Stimulated activated naive CD8-positive, alpha-beta T cell treated with anti-CD3 and anti-CD28 coated beads, Interleukin-15, Interleukin-2, amounts not matched to agents 100 ng/mL and 50 ng/mL, for 24 hours (primary cell): ENCODE measurements at regions not wholly inside any gene's neighbourhood (a gene's known extent, or its start where the extent isn't known, plus 50 kb on each side); places are given as distances from the start of the nearest gene placed in this dataset.

Experiments used
- H3K27ac Mint-ChIP-seq: one replicate; pipeline ENCODE4 v1.8.0; 2021; ENCODE audit warnings: mild to moderate bottlenecking, mixed read lengths
- H3K27me3 Mint-ChIP-seq: one replicate; pipeline ENCODE4 v1.8.0; 2021; ENCODE audit warnings: mixed read lengths
- H3K36me3 Mint-ChIP-seq: one replicate; pipeline ENCODE4 v1.8.0; 2021; ENCODE audit warnings: low read depth, mixed read lengths
- H3K4me1 Mint-ChIP-seq: one replicate; pipeline ENCODE4 v1.8.0; 2021; ENCODE audit warnings: low read depth, mixed read lengths
- H3K4me3 Mint-ChIP-seq: one replicate; pipeline ENCODE4 v1.8.0; 2021; ENCODE audit warnings: mild to moderate bottlenecking, mixed read lengths
- H3K9me3 Mint-ChIP-seq: one replicate; pipeline ENCODE4 v1.8.0; 2021; ENCODE audit warnings: mixed read lengths

DNA sequence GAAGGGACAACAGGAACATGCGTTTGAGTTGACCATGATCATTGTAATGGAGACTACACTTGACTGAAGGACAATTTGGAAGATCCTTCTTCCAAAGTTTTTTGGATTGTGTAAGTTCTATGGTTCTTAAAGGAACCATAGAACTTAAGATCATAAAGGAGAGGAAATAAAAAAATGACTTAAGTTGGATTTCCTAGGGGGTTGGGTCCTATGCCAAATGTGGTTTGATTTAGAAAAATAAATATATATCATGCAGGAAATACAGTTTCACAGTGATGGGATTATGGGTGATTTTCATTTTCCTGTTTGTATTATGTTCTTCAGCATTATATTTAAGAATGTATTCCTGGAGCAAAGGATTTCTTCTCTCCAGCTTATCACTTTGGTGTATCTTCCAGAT, 305.5 kb upstream of the DPH6 start:
- H3K9me3 Mint-ChIP-seq, result no peaks in the 10 kb centered on the region
- H3K27ac Mint-ChIP-seq, result no peak overlapping the region
- H3K4me1 Mint-ChIP-seq, result no peaks in the 10 kb centered on the region
- H3K4me3 Mint-ChIP-seq, result no peak overlapping the region
- H3K27me3 Mint-ChIP-seq, result no peaks in the 10 kb centered on the region
- H3K36me3 Mint-ChIP-seq, result no peaks in the 10 kb centered on the region

DNA sequence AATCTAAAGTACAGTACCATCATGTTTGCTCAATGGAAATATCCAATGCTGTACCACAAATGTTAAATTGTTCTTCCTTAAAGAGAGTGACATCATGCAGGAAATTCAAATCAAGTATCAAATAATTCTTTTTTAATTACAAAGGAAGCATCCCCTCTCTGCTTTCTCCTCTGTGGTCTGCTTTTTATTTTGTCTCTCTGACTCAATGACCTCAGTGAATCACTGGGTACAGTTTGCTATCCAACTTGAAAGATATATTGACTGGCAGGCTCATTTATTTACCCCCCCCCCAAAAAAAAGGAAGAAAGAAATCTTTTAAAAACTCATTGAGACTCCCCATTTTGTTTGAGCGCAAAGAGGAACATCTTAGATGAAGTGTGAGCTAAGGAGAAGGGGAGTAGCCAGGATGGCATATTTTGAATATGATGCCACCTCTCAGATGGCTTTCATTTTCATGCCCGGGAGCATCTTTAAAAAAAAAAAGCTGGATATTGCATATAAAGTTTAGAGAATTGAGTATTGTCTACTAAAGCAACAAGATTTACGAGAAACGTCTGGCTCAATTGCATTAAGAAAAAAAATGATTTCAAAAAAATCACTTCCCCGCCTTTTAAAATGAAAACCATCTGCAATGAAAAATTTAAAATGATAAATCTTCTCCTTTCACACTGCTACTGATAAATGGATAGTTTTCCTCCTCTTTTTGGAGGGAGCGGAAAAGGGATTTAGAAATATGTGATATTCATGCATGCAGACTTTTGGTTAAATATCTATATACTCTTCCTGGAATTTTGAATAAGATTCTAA, 307.1 kb upstream of the DPH6 start:
- H3K27me3 Mint-ChIP-seq, result no peaks in the 10 kb centered on the region
- H3K36me3 Mint-ChIP-seq, result no peaks in the 10 kb centered on the region
- no peaks in the 10 kb centered on the region for H3K4me1 Mint-ChIP-seq
- no peaks in the 10 kb centered on the region for H3K9me3 Mint-ChIP-seq
- no peak overlapping the region for H3K4me3 Mint-ChIP-seq
- H3K27ac Mint-ChIP-seq, result no peak overlapping the region

DNA sequence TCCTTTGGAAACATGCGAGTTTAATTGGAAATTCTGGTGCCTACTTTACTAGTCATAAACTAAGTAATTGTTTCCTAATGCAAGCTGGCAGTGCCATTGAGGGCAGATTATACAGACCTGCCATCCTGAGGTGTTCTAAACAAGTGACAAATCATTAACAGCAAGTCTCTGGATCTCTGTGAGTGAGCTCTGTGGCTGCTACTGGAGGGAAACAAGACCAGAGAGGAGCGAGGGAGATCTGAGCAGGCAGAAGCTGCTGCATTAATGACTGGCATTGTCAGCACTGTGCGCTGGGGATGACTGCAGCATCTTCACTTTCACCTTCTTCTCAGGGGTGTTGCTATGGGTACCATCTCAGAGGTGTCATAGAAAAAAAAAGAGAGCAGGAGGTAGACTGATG, 308.4 kb upstream of the DPH6 start:
- Mint-ChIP-seq H3K36me3 (no peaks in the 10 kb centered on the region), H3K27ac (no peak overlapping the region), H3K27me3 (no peaks in the 10 kb centered on the region), H3K9me3 (no peaks in the 10 kb centered on the region), H3K4me3 (no peak overlapping the region), H3K4me1 (no peaks in the 10 kb centered on the region)

GRCh38 chr15:35857567-35858226, 311.7 kb upstream of the DPH6 start:
- Mint-ChIP-seq H3K27ac (no peak overlapping the region), H3K4me3 (no peak overlapping the region), H3K36me3 (no peaks in the 10 kb centered on the region), H3K9me3 (no peaks in the 10 kb centered on the region), H3K4me1 (no peaks in the 10 kb centered on the region), H3K27me3 (peaks cover 5% of the 10 kb centered on the region)

- Mint-ChIP-seq H3K36me3 (no peaks in the 10 kb centered on the region), H3K9me3 (no peaks in the 10 kb centered on the region), H3K27ac (no peak overlapping the region), H3K27me3 (peaks cover 5% of the 10 kb centered on the region), H3K4me1 (no peaks in the 10 kb centered on the region), H3K4me3 (no peak overlapping the region)
Observed at GRCh38 chr15:35858707-35859106, 312.7 kb upstream of the DPH6 start.

DNA sequence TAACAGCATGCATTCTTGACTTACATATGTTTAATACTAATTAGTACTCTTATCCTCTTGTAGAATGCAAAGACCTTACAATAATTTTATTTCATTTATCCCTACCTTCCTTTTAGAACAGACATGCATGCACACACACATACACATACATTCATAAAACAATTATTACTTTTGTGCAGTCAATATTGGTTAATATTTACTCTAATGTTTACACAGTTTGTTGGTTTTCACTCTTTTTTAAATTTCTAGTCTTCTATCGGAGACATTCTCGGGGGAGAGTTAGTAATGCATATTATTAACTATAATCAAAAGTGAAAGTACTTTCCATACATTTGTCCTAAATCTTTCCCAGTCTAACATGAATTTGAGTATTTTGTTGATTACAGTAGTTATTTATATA, 317.7 kb upstream of the DPH6 start:
- Mint-ChIP-seq H3K27me3 (peaks cover 8% of the 10 kb centered on the region), H3K27ac (no peak overlapping the region), H3K4me3 (no peak overlapping the region), H3K4me1 (no peaks in the 10 kb centered on the region), H3K36me3 (no peaks in the 10 kb centered on the region), H3K9me3 (peaks cover 3% of the 10 kb centered on the region)

DNA sequence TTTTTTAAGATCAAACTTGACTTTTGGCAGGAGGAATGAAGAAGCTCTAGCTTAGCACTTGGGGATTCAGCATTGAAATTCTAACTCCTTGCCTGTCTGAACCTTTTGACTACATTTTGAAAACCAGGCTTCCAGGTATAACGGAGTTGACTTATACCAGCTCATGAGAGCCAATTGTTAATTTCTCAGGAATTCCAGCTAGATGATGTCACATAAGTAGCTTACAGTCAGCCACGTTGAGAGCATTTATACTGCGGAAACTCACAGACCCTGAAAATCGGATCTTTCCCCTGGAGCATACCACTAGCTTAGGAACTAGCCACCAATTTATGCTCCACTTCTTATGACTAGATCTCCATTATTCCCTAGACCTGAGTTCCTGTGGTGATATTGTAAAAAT, 321.4 kb upstream of the DPH6 start:
- Mint-ChIP-seq H3K4me3 (no peak overlapping the region), H3K27ac (no peak overlapping the region), H3K27me3 (peaks cover 8% of the 10 kb centered on the region), H3K36me3 (no peaks in the 10 kb centered on the region), H3K4me1 (no peaks in the 10 kb centered on the region), H3K9me3 (peaks cover 3% of the 10 kb centered on the region)

- H3K36me3 Mint-ChIP-seq, result no peaks in the 10 kb centered on the region
Observed at GRCh38 chr15:35871282-35871681, 325.3 kb upstream of the DPH6 start.

GRCh38 chr15:35871812-35872211, 325.8 kb upstream of the DPH6 start:
- Mint-ChIP-seq H3K4me3 (no peak overlapping the region), H3K27me3 (peaks cover 10% of the 10 kb centered on the region), H3K36me3 (no peaks in the 10 kb centered on the region), H3K4me1 (no peaks in the 10 kb centered on the region), H3K27ac (no peak overlapping the region), H3K9me3 (peaks cover 8% of the 10 kb centered on the region)

More at GRCh38 chr15:35871282-35871681, 325.3 kb upstream of the DPH6 start:
- peaks cover 10% of the 10 kb centered on the region for H3K27me3 Mint-ChIP-seq
- H3K27ac Mint-ChIP-seq, result no peak overlapping the region
- H3K4me3 Mint-ChIP-seq, result no peak overlapping the region
- H3K4me1 Mint-ChIP-seq, result no peaks in the 10 kb centered on the region
- H3K9me3 Mint-ChIP-seq, result peaks cover 8% of the 10 kb centered on the region

- no peaks in the 10 kb centered on the region for H3K4me1 Mint-ChIP-seq
- no peak overlapping the region for H3K4me3 Mint-ChIP-seq
- no peaks in the 10 kb centered on the region for H3K36me3 Mint-ChIP-seq
- H3K27ac Mint-ChIP-seq, result no peak overlapping the region
- peaks cover 8% of the 10 kb centered on the region for H3K9me3 Mint-ChIP-seq
- peaks cover 10% of the 10 kb centered on the region for H3K27me3 Mint-ChIP-seq
Observed at GRCh38 chr15:35872577-35872976, 326.6 kb upstream of the DPH6 start.

DNA sequence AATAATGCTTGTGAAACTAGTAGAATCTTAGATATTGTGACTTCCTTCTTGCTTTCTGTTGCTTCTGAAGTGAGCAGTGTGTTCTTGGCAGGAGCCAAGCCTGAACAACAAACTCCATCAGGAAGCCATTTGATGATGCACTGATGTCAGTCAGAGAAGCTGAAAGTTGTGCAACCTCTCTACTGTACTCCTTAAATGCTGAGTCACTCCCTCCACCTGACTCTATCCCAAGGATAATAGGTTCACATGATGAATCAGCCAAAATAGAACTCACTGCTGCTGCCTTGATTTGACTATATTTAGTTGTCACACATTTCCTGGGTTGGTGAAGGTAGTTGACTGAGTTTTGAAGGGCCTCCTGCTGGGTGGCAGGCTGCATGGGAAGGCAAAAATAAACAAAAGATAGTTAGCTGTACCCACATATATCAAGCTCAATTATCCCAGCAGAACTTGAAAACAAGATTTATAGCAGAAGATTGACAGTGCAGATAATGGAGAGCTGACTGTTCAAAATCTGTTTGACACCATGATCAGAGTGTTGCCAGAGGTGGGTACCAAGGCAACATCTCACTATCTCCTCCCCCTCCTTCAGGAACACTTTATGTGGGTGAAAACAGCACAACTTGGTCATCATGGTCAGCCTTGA, 328.4 kb upstream of the DPH6 start:
- no peak overlapping the region for H3K4me3 Mint-ChIP-seq
- H3K27ac Mint-ChIP-seq, result no peak overlapping the region
- H3K36me3 Mint-ChIP-seq, result no peaks in the 10 kb centered on the region
- H3K4me1 Mint-ChIP-seq, result no peaks in the 10 kb centered on the region
- peaks cover 17% of the 10 kb centered on the region for H3K9me3 Mint-ChIP-seq
- peaks cover 6% of the 10 kb centered on the region for H3K27me3 Mint-ChIP-seq

DNA sequence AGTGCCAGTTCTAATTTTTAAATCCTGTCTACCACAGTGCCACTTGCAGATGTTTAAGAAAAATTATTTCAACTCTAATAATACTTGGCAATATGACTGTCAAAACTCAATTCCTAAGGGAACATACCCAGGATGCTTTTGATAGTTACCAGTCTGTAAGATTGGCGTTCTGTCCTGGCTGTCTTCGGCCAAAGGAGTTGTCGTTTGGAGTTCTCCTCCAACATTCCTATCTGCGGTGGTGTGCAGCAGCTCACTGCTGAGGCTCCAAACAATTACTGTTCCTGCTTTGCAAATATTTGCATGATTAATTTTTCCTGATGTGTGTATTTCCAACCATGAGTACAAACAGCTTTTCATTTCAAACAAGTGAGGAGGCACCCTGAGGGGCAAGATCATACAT, 330.8 kb upstream of the DPH6 start:
- H3K4me3 Mint-ChIP-seq, result no peak overlapping the region
- H3K4me1 Mint-ChIP-seq, result no peaks in the 10 kb centered on the region
- H3K36me3 Mint-ChIP-seq, result no peaks in the 10 kb centered on the region
- H3K27me3 Mint-ChIP-seq, result peaks cover 3% of the 10 kb centered on the region
- no peak overlapping the region for H3K27ac Mint-ChIP-seq
- peaks cover 21% of the 10 kb centered on the region for H3K9me3 Mint-ChIP-seq

DNA sequence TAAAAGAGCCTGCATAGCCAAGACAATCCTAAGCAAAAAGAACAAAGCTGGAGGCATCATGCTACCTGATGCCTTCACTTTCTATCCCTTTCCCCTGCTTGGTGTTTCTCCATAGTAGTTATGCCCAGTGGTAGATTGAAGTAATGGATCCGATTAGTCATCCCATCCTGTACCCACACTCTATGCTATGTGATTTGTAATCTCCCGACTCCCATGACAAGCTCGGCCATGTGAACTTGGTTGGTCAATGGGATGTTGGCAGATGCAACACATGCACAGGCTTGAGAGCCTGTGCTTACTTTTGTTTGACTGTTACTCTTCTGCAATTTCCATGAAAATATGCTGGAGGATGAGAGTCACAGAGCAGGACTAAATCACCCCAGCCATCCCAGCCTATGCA, 334.9 kb upstream of the DPH6 start:
- Mint-ChIP-seq H3K27me3 (no peaks in the 10 kb centered on the region), H3K27ac (no peak overlapping the region), H3K4me3 (no peak overlapping the region), H3K36me3 (no peaks in the 10 kb centered on the region), H3K4me1 (no peaks in the 10 kb centered on the region), H3K9me3 (peaks cover 16% of the 10 kb centered on the region)

- no peaks in the 10 kb centered on the region for H3K27me3 Mint-ChIP-seq
- no peaks in the 10 kb centered on the region for H3K36me3 Mint-ChIP-seq
- H3K9me3 Mint-ChIP-seq, result peaks cover 3% of the 10 kb centered on the region
- no peak overlapping the region for H3K4me3 Mint-ChIP-seq
- no peak overlapping the region for H3K27ac Mint-ChIP-seq
- no peaks in the 10 kb centered on the region for H3K4me1 Mint-ChIP-seq
Observed at GRCh38 chr15:35885870-35886269, 339.9 kb upstream of the DPH6 start.

DNA sequence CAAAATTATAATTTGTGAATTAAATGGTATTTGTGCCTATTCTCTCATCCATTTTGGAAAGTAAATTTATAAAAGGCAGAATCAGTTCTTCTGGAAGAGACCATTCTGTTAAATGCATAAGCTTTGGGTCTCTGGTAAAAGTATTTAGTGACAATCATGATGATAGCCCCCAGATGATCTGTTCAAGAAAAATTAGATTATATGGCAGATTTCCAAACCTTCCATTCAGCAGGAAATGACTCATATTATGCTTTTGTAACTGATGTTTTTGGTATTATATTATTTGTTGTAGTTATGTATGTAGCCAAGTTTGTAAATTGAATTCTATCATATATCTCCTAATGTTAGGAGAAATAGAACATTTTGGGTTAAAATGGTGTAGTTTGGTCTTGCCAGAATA, 340.8 kb upstream of the DPH6 start:
- Mint-ChIP-seq H3K36me3 (no peaks in the 10 kb centered on the region), H3K4me3 (no peak overlapping the region), H3K27ac (no peak overlapping the region), H3K4me1 (no peaks in the 10 kb centered on the region), H3K9me3 (no peaks in the 10 kb centered on the region), H3K27me3 (no peaks in the 10 kb centered on the region)
